Mammary epithelial cell (primary cell): ENCODE measurements at regions not wholly inside any gene's neighbourhood (a gene's known extent, or its start where the extent isn't known, plus 50 kb on each side); places are given as distances from the start of the nearest gene placed in this dataset.

Source experiments
- EZH2 ChIP-seq: IDR thresholded peaks from 2 replicates; pipeline ENCODE4 v1.6.1; 2012; ENCODE audit warnings: low read length, inconsistent platforms, borderline replicate concordance
- TF ChIP-seq, protein P1 (sequence below), 2 donors: IDR thresholded peaks in 1 of 2; conservative IDR thresholded peaks in 1 of 2; 2 replicates each; pipeline ENCODE4 v1.5.1; 2011 to 2012; ENCODE audit warnings: inconsistent platforms in 2 of 2, low read length in 2 of 2, mild to moderate bottlenecking in 2 of 2, control low read depth in 1 of 2, low read depth in 1 of 2; ENCODE audit not compliant: insufficient read depth in 1 of 2; ENCODE audit errors: extremely low read depth in 1 of 2

DNA sequence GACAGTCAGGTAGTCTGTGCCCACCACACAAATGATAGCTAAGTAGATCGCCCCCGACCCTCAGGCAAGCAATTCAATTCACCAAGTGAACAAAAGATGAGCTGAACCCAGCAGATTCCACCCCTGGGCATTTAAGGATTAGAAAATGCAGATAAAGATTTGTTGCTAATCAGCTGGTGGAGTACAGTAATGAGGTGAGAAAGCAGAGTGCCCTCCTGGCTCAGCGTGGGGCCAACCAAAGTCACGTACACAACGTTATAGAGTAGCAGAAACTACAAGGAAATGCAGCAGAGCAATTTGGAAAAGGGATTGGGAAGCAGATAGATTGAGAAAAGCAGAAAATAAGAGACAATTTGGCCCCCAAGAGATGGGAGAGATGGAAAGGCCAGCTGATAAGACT, 91.2 kb downstream of the SOX9 start:
- TF ChIP-seq, protein P1, sequence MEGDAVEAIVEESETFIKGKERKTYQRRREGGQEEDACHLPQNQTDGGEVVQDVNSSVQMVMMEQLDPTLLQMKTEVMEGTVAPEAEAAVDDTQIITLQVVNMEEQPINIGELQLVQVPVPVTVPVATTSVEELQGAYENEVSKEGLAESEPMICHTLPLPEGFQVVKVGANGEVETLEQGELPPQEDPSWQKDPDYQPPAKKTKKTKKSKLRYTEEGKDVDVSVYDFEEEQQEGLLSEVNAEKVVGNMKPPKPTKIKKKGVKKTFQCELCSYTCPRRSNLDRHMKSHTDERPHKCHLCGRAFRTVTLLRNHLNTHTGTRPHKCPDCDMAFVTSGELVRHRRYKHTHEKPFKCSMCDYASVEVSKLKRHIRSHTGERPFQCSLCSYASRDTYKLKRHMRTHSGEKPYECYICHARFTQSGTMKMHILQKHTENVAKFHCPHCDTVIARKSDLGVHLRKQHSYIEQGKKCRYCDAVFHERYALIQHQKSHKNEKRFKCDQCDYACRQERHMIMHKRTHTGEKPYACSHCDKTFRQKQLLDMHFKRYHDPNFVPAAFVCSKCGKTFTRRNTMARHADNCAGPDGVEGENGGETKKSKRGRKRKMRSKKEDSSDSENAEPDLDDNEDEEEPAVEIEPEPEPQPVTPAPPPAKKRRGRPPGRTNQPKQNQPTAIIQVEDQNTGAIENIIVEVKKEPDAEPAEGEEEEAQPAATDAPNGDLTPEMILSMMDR (conservative IDR thresholded peaks at IDR 0.05 in 1 of 2, IDR thresholded peaks at IDR 0.05 in 1 of 2; ENCODE audit: extremely low read depth in 1 of 2, insufficient read depth in 1 of 2, low read depth in 1 of 2, low read length in 2 of 2) = no peak
- no peak for TF ChIP-seq EZH2
